K562 (cell line): ENCODE measurements at regions not wholly inside any gene's neighbourhood (a gene's known extent, or its start where the extent isn't known, plus 50 kb on each side); places are given as distances from the start of the nearest gene placed in this dataset.

Experiments
- ATAC-seq: fragments of 200-7000 bp; cut with Tn5 transposase; 3 replicates; pipeline ENCODE4 v1.9.1; 2020; ENCODE audit warnings: moderate library complexity
- BruUV-seq: library from RNA; stranded (reverse); fragments of 400-500 nt; replicated peaks from 2 replicates; lab custom pipeline; 2021; lab: Mats Ljungman, UMichigan
- CTCF ChIA-PET: fragments of 300-600 bp; formaldehyde crosslinking; extraction: SDS; loops from one replicate; lab custom pipeline; 2021; ENCODE audit warnings: low intra/inter-chr PET ratio; lab: Yijun Ruan, JAX
- POLR2A ChIA-PET: fragments of 300-600, 350-650 bp; sonication (Branson Sonifier 250); formaldehyde crosslinking; extraction: SDS; loops from one replicate; lab custom pipeline; 2021; ENCODE audit warnings: antibody characterized with exemption, inconsistent platforms; lab: Yijun Ruan, JAX
- DNase-seq, 4 experiments: peaks; one replicate each; pipeline versions ENCODE4 v3.0.0 to v3.0.0-alpha.2; 2011 to 2018; ENCODE audit warnings: low spot score in 3 of 4, mixed read lengths in 3 of 4; ENCODE audit errors: extremely low read depth in 1 of 4
- FAIRE-seq: peaks from 2 replicates; lab custom pipeline; 2011; peaks lifted over from hg19 to GRCh38; lab: Jason Lieb, UNC
- H2AFZ ChIP-seq: 2 replicates; pipeline ENCODE4 v1.6.0; 2011; ENCODE audit warnings: low read depth, low read length, control low read depth, inconsistent platforms
- H3K27ac ChIP-seq: fragments of 200-600 bp; 3 replicates; pipeline ENCODE4 v1.8.0; 2011; ENCODE audit warnings: low read depth, mild to moderate bottlenecking, control low read depth, inconsistent platforms, low read length, moderate library complexity, mixed read lengths; ENCODE audit errors: extremely low read depth
- H3K27me3 ChIP-seq, 2 experiments: fragments of 300-600 bp in 1 of 2; 2 replicates in 1 of 2; 3 replicates in 1 of 2; pipeline versions ENCODE4 v1.6.0 to v1.8.0; 2011; ENCODE audit warnings: inconsistent platforms in 2 of 2, low read length in 2 of 2, mild to moderate bottlenecking in 1 of 2, mixed read lengths in 1 of 2, moderate library complexity in 1 of 2; ENCODE audit not compliant: control insufficient read depth in 2 of 2, insufficient read depth in 2 of 2
- H3K36me3 ChIP-seq: fragments of 300-600 bp; 3 replicates; pipeline ENCODE4 v1.8.0; 2011; ENCODE audit warnings: mild to moderate bottlenecking, low read length, inconsistent platforms; ENCODE audit not compliant: control insufficient read depth, insufficient read depth
- H3K4me1 ChIP-seq, 2 experiments: fragments of 200-600 bp in 1 of 2; replicated peaks in 1 of 2; 2 replicates in 1 of 2; 3 replicates in 1 of 2; pipeline versions ENCODE4 v1.5.1 to v1.8.0; 2011; ENCODE audit warnings: inconsistent platforms in 2 of 2, low read length in 2 of 2, mild to moderate bottlenecking in 1 of 2, mixed read lengths in 1 of 2, moderate library complexity in 1 of 2; ENCODE audit not compliant: control insufficient read depth in 2 of 2, insufficient read depth in 2 of 2
- H3K4me2 ChIP-seq: 2 replicates; pipeline ENCODE4 v1.6.1; 2011; ENCODE audit warnings: low read length, control low read depth, inconsistent platforms, mixed read lengths; ENCODE audit not compliant: insufficient read depth
- H3K4me3 ChIP-seq: fragments of 200-600 bp; sonication (generic), shearing (Covaris generic); 2 replicates; pipeline ENCODE4 v1.5.1; 2016; ENCODE audit warnings: control low read depth, inconsistent platforms
- H3K79me2 ChIP-seq: fragments of 200-600 bp; 3 replicates; pipeline ENCODE4 v1.8.0; 2011; ENCODE audit warnings: low read length, inconsistent platforms; ENCODE audit not compliant: control insufficient read depth, insufficient read depth
- H3K9ac ChIP-seq, 2 experiments: 2 replicates each; pipeline versions ENCODE4 v1.6.0 to v1.6.1; 2011; ENCODE audit warnings: low read depth in 2 of 2, low read length in 2 of 2, control low read depth in 1 of 2, inconsistent platforms in 1 of 2, mild to moderate bottlenecking in 1 of 2, mixed read lengths in 1 of 2; ENCODE audit not compliant: insufficient read depth in 1 of 2
- H3K9me1 ChIP-seq: one replicate; pipeline ENCODE4 v1.6.0; 2011; ENCODE audit warnings: inconsistent platforms, mild to moderate bottlenecking, low read length, moderate library complexity; ENCODE audit not compliant: control insufficient read depth, insufficient read depth
- H3K9me3 ChIP-seq: replicated peaks from 2 replicates; pipeline ENCODE4 v1.5.1; 2011; ENCODE audit warnings: low read depth, low read length, inconsistent platforms; ENCODE audit not compliant: control insufficient read depth, insufficient read depth
- H4K20me1 ChIP-seq: replicated peaks from 2 replicates; pipeline ENCODE4 v1.6.1; 2011; ENCODE audit warnings: low read length, inconsistent platforms, mixed read lengths; ENCODE audit not compliant: control insufficient read depth, insufficient read depth
- ARID3A ChIP-seq: IDR thresholded peaks from 2 replicates; pipeline ENCODE4 v1.6.1; 2012; ENCODE audit warnings: low read depth, low read length, improper control_type of control experiment, borderline replicate concordance
- ZNF143 ChIP-seq: sonication (generic); formaldehyde crosslinking; IDR thresholded peaks from 2 replicates; pipeline ENCODE4 v1.9.0; 2022; ENCODE audit warnings: mild to moderate bottlenecking, missing genetic modification reagents
- ZNF277 ChIP-seq: fragments of 250-450 bp; sonication (Bioruptor Pico); IDR thresholded peaks from 2 replicates; pipeline ENCODE4 v1.8.0; 2022; ENCODE audit warnings: inconsistent platforms, mild to moderate bottlenecking, moderate library complexity, borderline replicate concordance
- WGBS: fragments of 100-300 bp; shearing (Covaris generic); methylation state at CpG from one replicate; pipeline ENCODE4 v1.1.6; 2016; ENCODE audit warnings: low coverage, mixed read lengths; ENCODE audit not compliant: insufficient coverage; ENCODE audit errors: missing lambda C conversion rate; 5-methylcytosine and 5-hydroxymethylcytosine counted together
- in situ Hi-C: fragments of 300-500 bp; cut with MboI; formaldehyde crosslinking; loops from 4 replicates; pipeline ENCODE4 v1.15.0; 2018; ENCODE audit warnings: inconsistent platforms, mixed read lengths
- intact Hi-C: fragments of 100-400 bp; cut with micrococcal nuclease; formaldehyde crosslinking; loops from 2 replicates; pipeline ENCODE4 v1.14.2; 2022

GRCh38 chr10:36681751-36682632 is 443.4 kb upstream of the ANKRD30A start:
- FAIRE-seq = no peak
- CTCF ChIA-PET = no interaction called here
- POLR2A ChIA-PET = interaction anchor here (0.5 kb wide), 1 partner anchor 10 kb away, joined by 3 read pairs; no protein-coding TSS in a partner anchor
- WGBS = 0% methylated on average over 4 of the region's 4 CpGs
- Histone ChIP-seq H3K9ac (no peak overlapping the region), H3K9me1 (no peaks in the 10 kb centered on the region), H3K4me1 (no peaks in the 10 kb centered on the region), H3K9me3 (no peaks in the 10 kb centered on the region), H3K79me2 (no peaks in the 10 kb centered on the region), H3K36me3 (no peaks in the 10 kb centered on the region), H3K27me3 (no peaks in the 10 kb centered on the region), H3K4me2 (no peak overlapping the region), H2AFZ (no peak overlapping the region), H3K4me3 (no peak overlapping the region), H3K27ac (no peak overlapping the region), H4K20me1 (no peaks in the 10 kb centered on the region)
- ATAC-seq = no peak
- no TSS peak for BruUV-seq
- DNase-seq = no peak
- TF ChIP-seq ZNF143 (CRISPR knock-in tag) (no peak), ARID3A (no peak), ZNF277 (no peak)
- in situ Hi-C loops (no loop called here), intact Hi-C loops (no loop called here)
